ENCODE measurements at regions not wholly inside any gene's neighbourhood (a gene's known extent, or its start where the extent isn't known, plus 50 kb on each side); places are given as distances from the start of the nearest gene placed in this dataset.
A peak's percentile ranks its signal among the peaks of the same experiment; 100 is the strongest.

DNA sequence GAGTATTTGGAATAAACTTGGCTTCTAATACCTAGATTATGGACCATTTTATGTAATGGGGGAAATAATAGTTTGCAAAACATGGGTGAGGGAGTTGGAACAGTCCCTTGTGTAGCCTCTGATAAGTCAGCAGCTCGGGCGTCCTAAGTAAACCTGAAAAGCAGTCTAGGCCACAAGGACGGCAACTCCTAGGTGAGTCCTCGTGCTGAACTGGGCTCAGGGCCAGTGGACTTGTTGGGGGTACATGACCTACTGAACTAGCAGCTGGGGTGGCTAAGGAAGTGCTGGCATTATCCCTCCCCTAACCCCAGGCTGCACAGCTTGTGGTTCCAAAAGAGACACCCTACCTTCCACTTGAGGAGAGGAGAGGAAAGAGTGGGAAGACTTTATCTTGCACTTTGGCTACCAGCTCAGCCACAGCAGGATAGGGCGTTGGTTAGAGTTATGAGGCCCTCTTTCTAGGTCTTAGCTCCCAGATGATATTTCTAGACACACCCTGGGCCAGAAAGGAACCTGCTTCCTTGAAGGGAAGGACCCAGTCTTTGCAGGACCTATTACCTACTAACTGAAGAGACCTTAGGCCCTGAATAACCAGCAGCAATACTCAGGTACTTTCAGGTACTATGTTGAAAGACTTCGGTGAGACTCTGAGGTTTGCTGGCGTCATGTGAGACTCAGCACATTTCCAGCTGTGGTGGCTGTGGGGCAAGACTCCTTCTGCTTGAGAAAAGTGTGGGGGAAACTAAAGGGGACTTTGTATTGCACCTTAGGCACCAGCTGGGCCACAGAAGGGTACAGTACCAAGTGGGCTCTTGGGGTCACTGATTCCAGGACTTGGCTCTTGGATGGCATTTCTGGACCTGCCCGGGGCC is 71.0 kb downstream of the AQP4 start:
- no peak for DNase-seq

DNA sequence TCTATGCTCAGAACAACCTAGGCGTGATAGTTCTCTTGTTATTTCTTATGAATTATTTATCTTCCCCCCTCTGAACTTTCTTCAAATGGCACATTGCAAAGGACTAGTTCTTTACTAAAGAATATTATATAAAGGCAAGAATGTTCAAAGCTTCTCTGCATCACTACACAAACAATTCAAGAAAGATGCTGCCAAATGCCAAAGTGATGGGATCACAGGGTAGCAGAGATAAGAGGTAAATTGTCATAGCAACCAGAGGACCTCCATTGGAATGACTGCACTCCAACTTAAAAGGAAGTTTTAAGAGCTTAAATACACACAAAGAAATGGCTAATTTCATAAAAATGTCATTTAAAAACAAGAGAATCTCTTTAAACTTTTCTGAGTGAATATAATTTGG is 72.8 kb downstream of the AQP4 start:
- DNase-seq = no peak

DNA sequence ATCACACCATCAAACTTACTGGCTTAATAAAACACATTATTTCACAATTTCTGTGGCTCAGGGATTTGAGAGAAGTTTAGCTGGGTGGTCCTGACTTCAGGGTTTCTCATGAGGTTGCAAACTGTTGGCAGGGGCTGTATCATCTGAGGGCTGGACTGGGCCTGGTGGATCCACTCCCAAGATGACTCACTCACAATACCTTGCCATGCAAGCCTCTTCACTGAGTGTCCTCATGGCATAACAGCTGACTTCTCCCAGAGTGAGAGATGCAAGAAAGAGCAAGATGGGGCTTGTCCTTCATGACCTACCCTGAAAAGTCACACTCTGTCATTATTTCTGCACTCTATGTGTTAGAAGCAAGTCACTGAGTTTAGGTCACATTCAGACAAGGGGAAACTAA is 73.8 kb downstream of the AQP4 start:
- no peak for DNase-seq

DNA sequence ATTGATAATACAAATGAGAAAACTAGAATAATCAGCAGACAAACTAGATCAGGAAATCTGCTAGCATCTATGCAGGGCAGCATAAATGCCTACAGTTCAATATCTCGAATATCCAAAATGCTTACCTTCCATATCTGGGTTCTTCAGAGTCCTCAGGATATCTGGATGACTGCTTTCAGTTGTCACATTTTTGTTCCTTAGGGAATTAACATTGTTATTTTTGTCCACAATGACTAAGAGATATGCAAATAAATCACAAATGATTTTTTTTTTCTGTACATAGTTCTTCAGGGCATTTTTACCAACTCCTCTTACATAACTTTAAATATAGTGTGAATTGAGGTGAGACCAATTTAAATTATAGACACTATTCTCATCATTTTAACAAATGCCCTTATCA is 80.9 kb downstream of the AQP4 start:
- no peak for DNase-seq

DNA sequence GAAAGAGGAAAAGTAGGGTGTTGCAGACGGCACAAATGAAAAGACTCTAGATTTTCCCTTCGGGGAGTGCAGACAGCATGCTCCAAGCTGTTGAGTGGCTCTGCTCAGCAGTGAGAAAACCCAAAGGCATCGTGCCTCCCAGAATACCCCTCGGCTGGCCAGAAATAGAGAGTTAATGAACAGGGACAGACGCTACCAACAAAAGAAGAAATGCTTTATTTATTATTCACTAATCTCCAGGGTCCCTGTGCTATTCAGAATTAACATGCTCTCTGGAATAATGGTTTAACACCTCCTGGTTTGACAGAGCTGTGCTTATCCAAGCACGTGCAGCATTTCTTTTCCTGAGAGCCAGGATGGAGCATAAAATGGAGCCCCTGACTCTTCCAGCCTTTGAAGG is 82.3 kb downstream of the AQP4 start:
- DNase-seq = no peak

DNA sequence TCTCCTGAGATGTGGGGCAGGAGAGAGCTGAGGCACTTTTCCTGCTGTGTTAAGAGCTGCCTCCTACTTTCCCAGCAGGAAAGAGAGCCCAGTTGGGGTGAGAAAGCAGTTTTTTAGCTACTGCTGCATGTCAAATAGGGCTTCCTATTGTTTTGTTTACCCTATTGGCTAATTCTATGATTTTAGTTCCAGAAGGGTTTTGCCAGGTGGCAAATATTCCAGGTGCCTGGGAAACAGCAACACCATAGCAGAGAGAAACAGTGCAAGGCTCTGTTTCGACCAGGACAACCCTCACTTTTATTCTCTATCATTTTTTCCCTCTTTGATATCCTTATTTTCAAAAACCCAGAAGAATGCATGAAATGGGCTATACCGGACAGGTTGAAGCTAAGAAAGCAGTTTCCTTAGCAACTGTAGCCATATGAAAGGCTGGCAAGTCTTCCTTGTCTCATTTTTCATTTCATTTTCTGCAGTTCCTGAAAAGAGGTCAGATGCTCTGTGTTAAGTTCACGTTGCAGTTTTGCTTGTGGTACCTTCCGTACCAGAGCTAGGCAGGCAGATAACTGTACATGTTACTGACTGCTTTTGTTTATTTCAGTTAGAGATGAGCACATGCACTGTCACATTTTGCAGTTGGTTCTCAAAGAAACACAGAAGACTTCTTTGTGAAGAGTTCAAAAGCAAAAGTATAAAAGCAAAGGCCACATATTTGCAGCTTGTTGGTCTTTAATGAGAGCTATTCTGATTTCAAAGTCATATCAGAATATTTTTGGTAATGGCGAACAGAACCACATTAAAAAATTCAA is 84.8 kb downstream of the AQP4 start:
- no peak for DNase-seq

DNA sequence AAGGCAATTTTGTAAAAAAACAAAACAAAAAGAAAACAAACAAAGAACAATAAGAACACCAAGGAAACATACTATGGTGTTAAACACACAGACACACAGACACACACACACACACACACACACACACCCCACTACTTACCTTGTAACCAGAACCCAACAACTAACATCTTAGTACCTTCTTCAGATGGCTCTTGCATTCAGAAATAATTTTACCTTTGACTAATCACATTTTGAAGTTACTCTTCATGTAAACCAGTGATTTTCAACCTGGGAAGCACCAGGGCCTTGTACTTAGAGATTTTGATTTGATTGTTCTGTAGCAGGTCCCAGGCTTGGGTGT is 87.5 kb downstream of the AQP4 start:
- DNase-seq = no peak

DNA sequence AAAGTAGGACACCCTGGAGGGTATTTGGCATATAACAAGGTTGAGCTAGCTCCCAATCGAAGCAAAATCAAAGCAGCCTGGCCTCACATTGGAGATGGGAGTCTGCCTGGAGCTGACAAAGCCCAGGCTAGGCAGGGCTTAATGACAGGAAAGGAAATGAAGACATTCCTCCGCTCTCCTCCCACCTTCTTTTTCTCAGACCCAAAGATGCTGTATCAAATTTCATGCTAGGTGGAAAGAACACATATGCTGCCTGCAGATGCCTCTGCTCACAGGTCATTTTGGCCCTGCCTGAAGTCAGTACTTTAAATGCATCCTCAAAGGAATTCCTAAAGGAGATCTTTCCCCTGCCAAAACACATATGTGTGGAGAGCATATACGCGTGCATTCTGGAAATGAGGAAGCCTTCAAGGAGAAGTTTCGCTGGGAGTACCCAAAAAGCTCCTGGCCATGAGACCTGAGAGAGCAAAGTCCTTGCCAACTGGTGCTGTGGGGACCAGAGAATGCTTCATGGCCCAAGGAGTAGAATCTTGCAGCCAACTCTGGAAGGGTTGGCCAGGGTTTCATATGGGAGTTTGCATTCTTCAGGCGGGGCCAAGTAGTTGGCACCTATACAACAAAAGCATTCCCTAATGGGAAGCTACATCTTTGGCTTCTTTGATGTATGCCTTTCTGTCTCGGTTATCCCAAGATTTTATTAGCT is 88.0 kb downstream of the AQP4 start:
- DNase-seq = no peak

DNA sequence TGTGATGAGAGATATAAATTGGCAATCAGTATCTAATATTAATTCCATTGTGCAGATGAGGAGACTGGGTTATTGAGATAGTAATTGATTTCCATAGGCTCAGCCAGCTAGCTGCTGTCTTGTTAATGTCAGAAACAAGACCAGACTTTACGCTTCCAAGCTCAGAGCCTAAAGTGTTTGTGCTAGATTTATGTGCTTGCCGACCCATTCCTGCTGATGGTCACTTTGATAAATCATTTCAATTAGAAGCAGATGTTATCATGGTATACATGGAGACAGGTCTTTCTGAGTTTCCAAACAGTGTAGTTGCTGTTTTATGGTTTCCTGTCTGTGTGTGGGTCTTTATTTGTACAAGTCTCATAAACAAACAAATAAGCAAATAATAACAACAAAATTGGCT is 92.8 kb downstream of the AQP4 start:
- DNase-seq = no peak

DNA sequence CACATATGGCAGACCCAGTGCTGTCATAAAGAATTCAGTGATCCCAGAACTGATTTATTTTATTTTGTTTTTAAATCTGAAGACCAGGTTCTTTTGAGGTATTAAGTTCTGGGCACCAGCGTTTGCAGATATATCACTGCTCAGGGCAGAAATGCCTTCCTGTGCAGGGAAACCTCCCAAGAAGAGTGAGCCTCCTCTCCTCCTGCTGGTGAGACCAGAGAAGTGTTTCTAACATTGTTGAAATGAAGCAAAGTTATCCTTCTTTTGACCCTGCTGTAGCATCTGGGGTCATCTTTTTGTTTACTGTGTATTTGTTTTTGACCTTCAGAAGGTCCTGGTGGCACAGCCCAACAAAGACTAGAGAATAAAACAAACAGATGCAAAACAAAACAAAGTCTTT is 94.0 kb downstream of the AQP4 start:
- DNase-seq = no peak

DNA sequence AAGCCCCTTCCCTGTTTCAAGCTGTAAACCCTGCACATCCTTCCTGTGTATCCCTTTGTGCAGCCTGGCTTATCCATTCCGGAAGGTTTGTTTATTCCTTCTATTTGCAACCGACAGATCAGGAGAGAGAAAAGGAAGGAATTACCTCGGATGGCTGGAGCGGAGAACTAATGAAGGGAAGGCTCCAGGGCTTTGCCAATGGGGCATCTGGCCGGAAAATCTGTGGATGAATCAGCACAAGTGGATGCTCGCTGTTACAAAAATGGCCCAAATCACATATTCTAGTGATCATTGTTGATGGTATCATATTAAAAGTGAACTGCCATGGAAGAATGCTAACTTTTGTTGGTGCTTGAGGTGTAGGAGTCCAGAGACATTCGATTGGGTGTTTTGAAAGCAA is 97.1 kb downstream of the AQP4 start:
- no peak for DNase-seq

DNA sequence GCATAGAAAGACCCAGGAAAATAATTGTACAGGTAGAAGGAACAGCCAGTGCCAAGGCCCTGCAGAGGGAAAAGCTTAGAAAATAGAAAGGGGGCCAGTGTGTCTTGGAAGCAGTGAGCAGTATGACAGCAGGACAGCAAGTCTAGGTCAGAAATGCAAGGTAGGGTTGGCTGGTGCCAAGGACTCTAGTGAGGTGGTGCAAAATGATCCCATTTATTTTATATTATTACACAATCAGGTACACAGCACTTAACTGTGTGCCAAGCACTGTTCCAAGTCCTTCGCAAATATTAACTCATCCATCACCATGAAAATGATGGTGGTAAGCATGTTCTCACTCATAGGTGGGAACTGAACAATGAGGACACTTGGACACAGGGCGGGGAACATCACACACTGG is 100.0 kb downstream of the AQP4 start:
- no peak for DNase-seq

DNA sequence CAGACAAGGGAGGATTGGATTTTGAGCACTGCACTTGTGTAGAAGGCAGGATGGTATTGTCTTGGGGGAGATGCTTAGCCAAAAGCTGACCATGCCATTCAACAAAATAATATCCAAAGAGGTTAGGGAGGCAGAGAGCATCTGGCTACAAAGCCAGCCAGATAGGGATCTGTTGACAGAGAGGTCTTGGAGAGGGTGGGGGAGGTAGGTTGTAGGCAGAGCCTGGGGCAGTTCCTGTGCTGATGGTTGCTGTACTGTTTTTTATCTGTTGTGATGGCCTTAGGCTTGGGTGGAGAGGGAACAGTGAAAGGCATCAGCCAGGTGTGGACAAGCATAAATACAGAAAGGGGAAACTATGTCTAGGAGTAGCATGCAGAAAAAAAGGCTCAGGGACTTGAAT is 100.9 kb downstream of the AQP4 start:
- no peak for DNase-seq

DNA sequence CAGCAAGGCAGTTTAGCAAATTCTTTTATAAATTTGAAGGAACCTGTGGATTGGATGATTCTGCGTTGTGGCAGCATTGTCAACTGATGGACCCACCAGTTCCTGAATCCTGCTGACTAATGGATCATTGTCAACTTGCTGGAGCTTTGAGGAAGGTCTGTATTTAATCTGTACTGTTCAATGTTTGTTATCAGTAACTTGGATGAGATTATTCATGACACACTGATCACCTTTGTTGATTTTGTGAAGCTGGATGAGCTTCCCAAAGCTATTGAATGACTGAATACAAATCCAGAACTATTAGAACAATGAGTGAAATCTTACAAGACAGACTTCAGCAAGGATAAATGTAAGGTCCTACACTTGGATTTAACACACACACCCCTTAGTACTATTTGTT is 101.3 kb downstream of the AQP4 start:
- no peak for DNase-seq

DNA sequence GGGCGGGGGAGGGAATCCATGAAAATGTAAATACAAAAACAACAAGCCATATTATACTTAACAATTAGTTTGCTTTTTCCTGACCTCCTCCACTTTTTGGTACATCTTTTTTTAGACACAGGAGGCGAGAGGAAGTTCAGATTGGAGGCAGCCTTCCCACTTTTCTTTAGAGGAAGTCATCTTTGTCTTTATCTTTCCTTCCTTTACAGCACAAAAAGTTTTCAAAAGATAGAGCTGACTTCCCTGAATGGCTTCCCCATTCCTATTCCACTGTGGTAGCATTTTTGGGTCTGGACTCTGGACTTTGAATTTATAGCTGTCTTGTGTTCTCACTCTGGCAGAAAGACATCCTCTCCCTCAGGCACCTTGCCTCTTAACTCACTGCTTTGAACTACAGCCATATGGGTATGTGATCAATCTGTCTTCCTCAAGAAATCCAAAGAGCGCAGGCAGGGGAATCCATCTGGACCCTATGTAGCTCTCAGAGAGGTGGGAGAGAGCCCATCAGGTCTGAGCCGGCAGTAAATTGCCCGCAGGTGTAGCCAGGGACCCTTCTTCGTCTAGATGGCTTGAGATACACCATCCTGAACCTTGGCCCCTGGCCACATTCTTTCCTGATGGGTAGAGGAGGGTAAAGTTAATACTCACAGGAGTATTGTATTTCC is 101.9 kb downstream of the AQP4 start:
- DNase-seq = no peak

DNA sequence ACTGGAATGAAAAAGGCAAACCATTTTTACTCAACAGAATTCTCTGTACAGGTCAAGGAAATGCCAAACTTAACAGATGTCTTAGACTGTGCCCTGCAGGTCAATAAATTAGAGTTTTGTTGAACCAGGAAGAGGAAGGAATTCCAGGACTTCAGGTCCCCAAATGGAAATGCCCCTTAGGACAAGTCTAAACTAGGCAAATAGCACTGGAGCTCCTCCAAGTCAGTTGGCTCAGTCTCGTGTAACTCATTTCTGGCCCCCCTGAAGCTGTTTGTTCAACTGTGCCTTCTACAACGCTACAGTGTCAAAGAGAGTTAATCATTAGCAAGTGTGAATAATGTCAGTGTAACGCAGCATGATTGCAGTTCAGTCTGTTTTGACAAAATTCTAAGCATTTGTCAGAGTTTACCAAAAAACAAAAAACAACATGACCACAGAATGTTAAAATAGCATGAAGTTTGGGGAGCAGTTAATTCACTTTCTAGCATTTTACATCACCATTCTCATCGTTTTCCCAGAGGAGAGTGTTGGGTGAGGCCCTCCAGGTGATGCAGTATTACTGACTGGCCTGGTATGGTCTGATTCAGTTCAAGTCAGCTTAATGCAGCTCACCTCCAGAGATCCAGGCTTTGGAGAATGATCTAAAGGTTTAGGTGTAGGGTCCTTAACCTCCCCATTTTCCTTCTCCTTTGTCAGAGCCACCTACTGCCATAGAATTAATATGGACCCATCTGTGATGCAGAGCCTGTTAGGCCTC is 108.1 kb downstream of the AQP4 start:
- no peak for DNase-seq

DNA sequence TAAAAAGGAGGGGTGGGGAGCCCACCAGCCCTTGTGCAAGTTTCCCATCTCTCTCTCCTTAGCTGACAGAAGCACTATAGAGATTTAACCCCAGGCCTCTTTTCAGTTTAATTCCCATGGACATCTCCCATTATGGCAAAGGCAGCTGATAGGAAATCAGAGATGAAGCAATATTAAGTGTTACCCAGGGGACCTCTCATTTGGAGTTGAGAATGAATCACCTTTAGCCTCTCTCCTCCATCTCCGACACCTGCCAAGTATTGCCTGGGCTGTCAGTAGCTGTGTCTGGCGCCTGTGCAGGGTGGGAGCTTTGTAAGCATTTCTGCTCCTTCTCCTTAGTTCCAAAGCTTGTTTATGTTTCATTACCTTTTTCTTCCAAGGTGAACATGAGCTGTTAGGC is 109.0 kb downstream of the AQP4 start:
- DNase-seq = no peak

DNA sequence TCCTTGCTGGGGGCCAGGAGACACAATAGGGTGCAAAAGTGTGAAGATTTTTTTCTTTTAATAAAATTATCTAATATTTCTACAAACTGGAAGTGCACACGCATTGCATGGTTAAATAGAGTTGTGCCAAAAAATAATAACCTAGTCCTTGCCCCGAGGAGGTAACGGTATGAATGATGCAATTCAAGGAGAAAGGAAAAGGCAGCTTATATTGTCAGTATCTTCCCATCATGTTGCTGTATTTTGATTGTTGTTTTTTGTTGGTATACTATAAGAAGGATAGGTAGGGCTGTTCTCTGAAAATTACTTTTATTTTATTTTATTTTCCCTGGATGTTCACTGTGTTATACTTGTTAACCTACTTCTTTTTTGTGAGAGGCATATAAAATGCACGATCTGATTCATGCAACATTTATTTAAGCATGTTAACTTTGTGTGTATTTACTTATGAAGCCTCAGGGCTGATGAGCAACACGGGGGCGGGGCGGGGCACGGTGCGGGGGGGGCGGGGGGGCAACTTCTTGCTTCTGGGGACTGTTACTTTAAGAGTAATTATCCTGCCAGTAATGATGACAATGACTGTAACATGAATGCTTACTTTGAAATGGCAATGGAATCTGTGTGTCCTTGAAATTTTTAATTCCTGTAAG is 118.6 kb downstream of the AQP4 start:
- no peak for DNase-seq

DNA sequence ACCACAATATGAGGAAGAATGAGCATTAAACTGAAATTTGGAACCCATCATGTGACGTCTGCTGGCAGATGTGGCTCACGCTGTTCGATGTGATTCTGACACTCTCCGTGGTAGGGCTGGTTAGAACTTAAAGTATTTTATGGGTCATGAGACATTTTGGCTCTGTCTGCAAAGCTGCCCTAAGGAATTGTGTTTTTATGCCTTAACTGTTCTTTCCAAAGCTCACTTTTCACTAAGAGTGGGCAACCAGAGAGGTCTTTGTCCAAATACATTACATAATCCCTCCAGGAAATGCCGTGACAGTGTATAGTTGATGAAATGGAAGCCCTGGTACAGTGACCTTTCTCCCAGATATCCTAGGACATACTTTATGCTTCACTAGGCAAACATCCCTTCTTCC is 119.1 kb downstream of the AQP4 start:
- no peak for DNase-seq

DNA sequence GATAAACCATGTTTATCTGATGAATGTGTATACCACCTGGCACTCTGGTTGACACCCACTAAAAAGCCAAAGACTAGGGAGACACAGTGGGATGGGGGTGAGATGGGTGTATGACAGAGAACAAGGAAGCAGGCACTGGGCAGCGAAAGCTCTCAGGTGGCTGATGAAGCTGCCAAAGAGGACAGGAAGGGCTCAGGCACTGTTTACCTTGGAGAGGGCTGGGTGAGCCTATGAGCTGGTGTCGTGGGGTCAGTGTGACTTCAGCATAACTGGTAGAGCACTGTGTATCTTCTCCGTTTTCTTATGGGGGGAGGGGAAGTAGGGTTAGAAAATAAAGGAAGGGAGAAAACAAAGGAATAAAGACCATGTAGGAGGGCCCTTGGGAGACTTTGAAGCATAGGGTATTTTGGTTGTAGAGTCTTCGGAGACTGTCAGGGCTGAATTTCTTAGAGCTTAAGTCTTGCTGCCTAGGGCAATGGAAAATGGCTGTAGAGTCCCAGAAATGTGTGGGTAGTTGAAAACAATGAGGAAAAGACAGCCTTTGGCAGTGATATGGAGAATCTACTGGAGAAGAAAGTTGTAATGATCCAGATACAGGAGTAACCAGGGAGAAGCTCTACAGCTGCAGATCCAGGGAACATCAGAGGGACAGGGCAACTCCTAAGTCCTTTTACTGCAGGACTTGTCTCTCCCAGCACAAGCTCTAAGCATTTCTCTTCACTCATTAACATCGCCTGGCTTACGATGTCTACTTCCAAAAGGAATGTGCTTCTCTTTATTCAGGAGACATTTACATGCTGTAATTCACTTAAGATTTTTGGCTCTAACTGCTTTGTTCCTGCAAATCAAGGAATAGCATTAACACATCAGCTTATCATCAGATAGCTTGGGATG is 120.0 kb downstream of the AQP4 start:
- DNase-seq = peak; percentile 67

DNA sequence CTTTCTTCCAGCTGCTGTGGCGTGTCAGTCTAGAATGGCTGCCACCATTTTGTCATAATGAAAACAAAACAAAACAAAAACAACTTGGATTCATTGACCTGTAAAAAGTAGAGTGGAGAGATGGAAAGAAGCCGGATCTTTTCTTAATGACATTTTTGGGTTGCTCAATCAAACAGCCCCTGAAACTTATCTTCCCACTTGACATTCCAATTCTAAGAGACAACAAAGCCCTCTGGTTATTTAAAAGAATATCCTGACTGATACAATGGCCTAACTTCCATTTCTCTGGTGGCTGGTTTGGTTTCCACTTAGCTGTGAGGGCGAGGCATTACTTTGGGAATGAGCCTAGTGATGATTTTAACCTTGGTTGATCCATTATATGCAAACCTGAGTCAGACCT is 123.7 kb downstream of the AQP4 start:
- no peak for DNase-seq

All from DMS153 (cell line).